SU-DHL-6 (cell line): ENCODE measurements at regions not wholly inside any gene's neighbourhood (a gene's known extent, or its start where the extent isn't known, plus 50 kb on each side); places are given as distances from the start of the nearest gene placed in this dataset.

Experiments used
- EZH2phosphoT487 ChIP-seq: fragments of 200-600 bp; sonication (generic), shearing (Covaris generic); conservative IDR thresholded peaks from 2 replicates; pipeline ENCODE4 v1.6.1; 2018; ENCODE audit warnings: mild to moderate bottlenecking, antibody characterized with exemption, low read length, moderate library complexity, mixed read lengths
- TF ChIP-seq, protein P1 (sequence below): fragments of 200-600 bp; sonication (generic); IDR thresholded peaks from one replicate; pipeline ENCODE4 v1.5.1; 2017; ENCODE audit warnings: antibody characterized with exemption, mild to moderate bottlenecking, low read length, moderate library complexity; ENCODE audit not compliant: insufficient read depth, poor library complexity, severe bottlenecking

DNA sequence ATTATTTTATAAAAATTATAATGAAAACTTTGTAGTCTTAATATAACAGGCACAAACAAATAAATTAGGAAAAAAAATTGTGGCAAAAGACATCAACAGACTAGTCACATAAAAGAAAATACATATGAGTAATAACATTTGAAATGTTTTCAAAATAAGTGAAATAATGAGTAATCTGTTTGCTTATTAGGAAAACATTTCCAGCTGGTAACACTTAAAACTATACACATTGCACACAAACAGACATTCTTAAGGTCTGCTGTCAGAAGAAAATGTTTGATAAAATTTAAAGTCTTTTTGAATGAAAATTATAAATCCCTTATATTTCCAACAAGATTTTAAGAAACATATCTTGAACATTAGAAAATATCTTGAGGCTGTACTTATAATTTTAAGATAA, 1326.3 kb upstream of the CADM2 start:
- TF ChIP-seq, protein P1, sequence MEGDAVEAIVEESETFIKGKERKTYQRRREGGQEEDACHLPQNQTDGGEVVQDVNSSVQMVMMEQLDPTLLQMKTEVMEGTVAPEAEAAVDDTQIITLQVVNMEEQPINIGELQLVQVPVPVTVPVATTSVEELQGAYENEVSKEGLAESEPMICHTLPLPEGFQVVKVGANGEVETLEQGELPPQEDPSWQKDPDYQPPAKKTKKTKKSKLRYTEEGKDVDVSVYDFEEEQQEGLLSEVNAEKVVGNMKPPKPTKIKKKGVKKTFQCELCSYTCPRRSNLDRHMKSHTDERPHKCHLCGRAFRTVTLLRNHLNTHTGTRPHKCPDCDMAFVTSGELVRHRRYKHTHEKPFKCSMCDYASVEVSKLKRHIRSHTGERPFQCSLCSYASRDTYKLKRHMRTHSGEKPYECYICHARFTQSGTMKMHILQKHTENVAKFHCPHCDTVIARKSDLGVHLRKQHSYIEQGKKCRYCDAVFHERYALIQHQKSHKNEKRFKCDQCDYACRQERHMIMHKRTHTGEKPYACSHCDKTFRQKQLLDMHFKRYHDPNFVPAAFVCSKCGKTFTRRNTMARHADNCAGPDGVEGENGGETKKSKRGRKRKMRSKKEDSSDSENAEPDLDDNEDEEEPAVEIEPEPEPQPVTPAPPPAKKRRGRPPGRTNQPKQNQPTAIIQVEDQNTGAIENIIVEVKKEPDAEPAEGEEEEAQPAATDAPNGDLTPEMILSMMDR, result no peak
- no peak for TF ChIP-seq EZH2phosphoT487
